Tibial nerve (tissue), 4 donors: ENCODE measurements at regions not wholly inside any gene's neighbourhood (a gene's known extent, or its start where the extent isn't known, plus 50 kb on each side); places are given as distances from the start of the nearest gene placed in this dataset.

Experiments used
- DNase-seq, 2 donors: peaks; one replicate each; pipeline ENCODE4 v3.0.0-alpha.2; 2019; ENCODE audit warnings: low spot score in 2 of 2
- H3K27ac ChIP-seq, 4 donors: fragments of 200-600 bp; sonication (generic) in 3 of 4; one replicate each; pipeline ENCODE4 v1.5.1; 2017 to 2019; ENCODE audit warnings: mild to moderate bottlenecking in 1 of 4
- H3K27me3 ChIP-seq, 2 donors: fragments of 200-600 bp; sonication (generic) in 1 of 2; one replicate each; pipeline versions ENCODE4 v1.5.1 to v1.6.0; 2017 to 2019
- H3K36me3 ChIP-seq, 3 donors: fragments of 200-600 bp; sonication (generic); one replicate each; pipeline ENCODE4 v1.5.1; 2018 to 2019
- H3K4me1 ChIP-seq, 4 donors: fragments of 200-600 bp; sonication (generic) in 3 of 4; one replicate each; pipeline ENCODE4 v1.5.1; 2017 to 2019
- H3K4me3 ChIP-seq, 4 donors: fragments of 200-600 bp; sonication (generic) in 3 of 4; one replicate each; pipeline ENCODE4 v1.5.1; 2017 to 2019; ENCODE audit warnings: mild to moderate bottlenecking in 1 of 4, moderate library complexity in 1 of 4
- H3K9me3 ChIP-seq, 4 donors: fragments of 200-600 bp; sonication (generic) in 3 of 4; one replicate each; pipeline ENCODE4 v1.5.1; 2017 to 2019
- EP300 ChIP-seq, 2 donors: sonication (generic); formaldehyde crosslinking; IDR thresholded peaks; one replicate each; pipeline ENCODE4 v1.6.1; 2017; ENCODE audit warnings: antibody characterized with exemption in 2 of 2, mild to moderate bottlenecking in 1 of 2
- POLR2A ChIP-seq, 2 donors: fragments of 450-650 bp; IDR thresholded peaks; one replicate each; pipeline ENCODE4 v1.6.1; 2017; ENCODE audit warnings: antibody characterized with exemption in 2 of 2, mild to moderate bottlenecking in 2 of 2, moderate library complexity in 2 of 2
- WGBS, 2 donors: methylation state at CpG; one replicate each; pipeline ENCODE4 v1.1.5; 2018; 5-methylcytosine and 5-hydroxymethylcytosine counted together
- TF ChIP-seq, protein P1 (sequence below), 5 experiments: fragments of 200-600 bp in 3 of 5; fragments of 450-650 bp in 2 of 5; sonication (generic) in 3 of 5; IDR thresholded peaks; one replicate each; pipeline ENCODE4 v1.5.1; 2016 to 2019; ENCODE audit warnings: antibody characterized with exemption in 5 of 5, mild to moderate bottlenecking in 3 of 5, moderate library complexity in 2 of 5

DNA sequence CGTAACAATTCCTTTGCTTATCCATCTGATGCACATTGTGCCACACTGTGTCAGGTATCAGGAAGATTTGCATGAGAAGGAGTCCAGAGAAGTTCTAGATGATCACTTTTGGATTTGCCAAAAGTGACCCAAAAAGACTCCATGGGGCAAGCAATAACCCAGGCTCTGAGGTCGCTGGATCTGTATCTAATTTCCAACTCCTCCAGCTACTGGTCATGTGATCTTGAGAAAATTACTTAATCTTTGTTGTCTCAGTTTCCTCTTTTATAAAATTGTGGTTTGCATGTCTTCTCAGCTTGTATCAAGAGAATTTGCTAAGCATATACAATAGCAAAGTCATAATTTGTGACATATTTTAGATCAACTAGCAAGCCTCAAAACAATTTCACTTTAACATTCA is 61.3 kb upstream of the ITGA4 start:
- Histone ChIP-seq H3K4me3 (no peak overlapping the region), H3K36me3 (no peaks in the 10 kb centered on the region), H3K27me3 (no peaks in the 10 kb centered on the region), H3K4me1 (peaks cover 0 to 6% (median 0%) of the 10 kb centered on the region in 4 donors), H3K9me3 (no peaks in the 10 kb centered on the region), H3K27ac (no peak overlapping the region)
- WGBS, 2 donors: 91 to 92% methylated on average over 2 of the region's 2 CpGs
- no peak for DNase-seq
- TF ChIP-seq, protein P1, sequence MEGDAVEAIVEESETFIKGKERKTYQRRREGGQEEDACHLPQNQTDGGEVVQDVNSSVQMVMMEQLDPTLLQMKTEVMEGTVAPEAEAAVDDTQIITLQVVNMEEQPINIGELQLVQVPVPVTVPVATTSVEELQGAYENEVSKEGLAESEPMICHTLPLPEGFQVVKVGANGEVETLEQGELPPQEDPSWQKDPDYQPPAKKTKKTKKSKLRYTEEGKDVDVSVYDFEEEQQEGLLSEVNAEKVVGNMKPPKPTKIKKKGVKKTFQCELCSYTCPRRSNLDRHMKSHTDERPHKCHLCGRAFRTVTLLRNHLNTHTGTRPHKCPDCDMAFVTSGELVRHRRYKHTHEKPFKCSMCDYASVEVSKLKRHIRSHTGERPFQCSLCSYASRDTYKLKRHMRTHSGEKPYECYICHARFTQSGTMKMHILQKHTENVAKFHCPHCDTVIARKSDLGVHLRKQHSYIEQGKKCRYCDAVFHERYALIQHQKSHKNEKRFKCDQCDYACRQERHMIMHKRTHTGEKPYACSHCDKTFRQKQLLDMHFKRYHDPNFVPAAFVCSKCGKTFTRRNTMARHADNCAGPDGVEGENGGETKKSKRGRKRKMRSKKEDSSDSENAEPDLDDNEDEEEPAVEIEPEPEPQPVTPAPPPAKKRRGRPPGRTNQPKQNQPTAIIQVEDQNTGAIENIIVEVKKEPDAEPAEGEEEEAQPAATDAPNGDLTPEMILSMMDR (IDR thresholded peaks at IDR 0.05): no peak
- TF ChIP-seq EP300 (IDR thresholded peaks at IDR 0.05) (no peak), POLR2A (IDR thresholded peaks at IDR 0.05) (no peak)

DNA sequence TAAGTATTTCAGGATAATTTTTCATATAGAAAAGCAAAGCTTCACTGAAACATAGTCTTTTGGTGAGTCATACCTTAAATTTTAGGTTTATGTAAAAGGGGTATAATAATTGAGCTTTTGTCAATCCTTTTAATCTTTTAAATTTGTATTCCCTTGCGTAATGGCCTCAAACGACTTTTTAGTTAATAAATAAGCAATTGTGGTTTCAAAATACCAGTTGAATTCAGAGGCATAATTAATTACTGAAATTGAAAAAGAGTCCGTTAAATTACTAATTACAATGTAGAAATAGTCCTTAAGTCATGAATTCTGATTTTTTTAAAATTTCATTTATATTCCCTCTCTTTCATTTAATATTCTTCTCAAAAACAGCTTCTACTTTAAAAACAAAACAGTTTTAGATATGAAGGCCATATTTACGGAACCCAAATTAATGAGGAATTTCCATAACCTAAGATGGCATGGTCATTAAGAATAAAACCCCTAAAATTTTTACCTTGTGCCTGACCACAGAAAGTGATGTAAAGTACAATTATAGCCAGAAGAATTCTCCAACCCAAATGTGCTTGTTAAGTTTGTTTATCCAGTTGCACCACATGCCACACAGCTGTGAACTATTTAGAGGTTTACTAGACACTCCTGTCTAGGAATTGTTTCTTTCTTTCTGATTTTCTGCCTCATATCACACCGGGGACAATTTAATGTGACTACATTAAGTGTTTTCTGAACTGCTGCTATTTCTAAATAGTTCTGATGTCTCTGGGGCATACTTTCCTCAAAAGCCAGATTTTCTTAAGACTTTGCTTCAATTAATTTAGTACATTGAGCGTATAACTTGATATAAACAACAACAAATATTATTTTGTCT is 60.7 kb upstream of the ITGA4 start:
- TF ChIP-seq, protein P1 (IDR thresholded peaks at IDR 0.05): no peak
- TF ChIP-seq EP300 (IDR thresholded peaks at IDR 0.05): no peak
- no peak for TF ChIP-seq POLR2A (IDR thresholded peaks at IDR 0.05)
- DNase-seq: no peak
- no peaks in the 10 kb centered on the region for H3K9me3 ChIP-seq
- no peaks in the 10 kb centered on the region for H3K36me3 ChIP-seq
- H3K27ac ChIP-seq: no peak overlapping the region
- no peaks in the 10 kb centered on the region for H3K27me3 ChIP-seq
- H3K4me3 ChIP-seq: no peak overlapping the region
- 67 to 71% methylated on average over 6 of the region's 6 CpGs for WGBS, 2 donors
- H3K4me1 ChIP-seq: peaks cover 0 to 6% (median 0%) of the 10 kb centered on the region in 4 donors

DNA sequence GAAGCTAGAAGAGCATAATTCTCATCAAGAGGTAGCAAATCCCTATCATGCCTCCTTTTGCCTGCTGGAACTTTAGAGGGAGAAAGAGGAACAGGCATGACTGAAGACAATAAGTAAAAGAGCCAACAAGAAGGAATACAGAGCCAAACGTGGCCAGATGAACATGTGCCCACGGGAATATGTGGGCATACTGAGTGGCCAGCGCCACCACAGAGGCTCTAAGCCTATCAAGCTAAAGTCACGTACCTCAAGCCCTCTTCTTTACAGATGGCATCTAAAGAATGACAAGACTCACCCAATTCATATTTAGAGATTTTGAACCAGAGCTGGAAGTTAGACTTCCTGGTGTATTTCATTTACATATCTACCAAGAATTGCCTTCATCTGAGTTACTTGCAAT is 59.9 kb upstream of the ITGA4 start:
- H3K36me3 ChIP-seq: no peaks in the 10 kb centered on the region
- TF ChIP-seq, protein P1 (IDR thresholded peaks at IDR 0.05): no peak
- TF ChIP-seq EP300 (IDR thresholded peaks at IDR 0.05) (no peak), POLR2A (IDR thresholded peaks at IDR 0.05) (no peak)
- H3K27ac ChIP-seq: no peak overlapping the region
- whole genome bisulfite sequencing, 2 donors: 88 to 90% methylated on average over 4 of the region's 4 CpGs
- no peaks in the 10 kb centered on the region for H3K9me3 ChIP-seq
- no peaks in the 10 kb centered on the region for H3K27me3 ChIP-seq
- H3K4me3 ChIP-seq: no peak overlapping the region
- no peak for DNase-seq
- peaks cover 0 to 6% (median 0%) of the 10 kb centered on the region in 4 donors for H3K4me1 ChIP-seq

DNA sequence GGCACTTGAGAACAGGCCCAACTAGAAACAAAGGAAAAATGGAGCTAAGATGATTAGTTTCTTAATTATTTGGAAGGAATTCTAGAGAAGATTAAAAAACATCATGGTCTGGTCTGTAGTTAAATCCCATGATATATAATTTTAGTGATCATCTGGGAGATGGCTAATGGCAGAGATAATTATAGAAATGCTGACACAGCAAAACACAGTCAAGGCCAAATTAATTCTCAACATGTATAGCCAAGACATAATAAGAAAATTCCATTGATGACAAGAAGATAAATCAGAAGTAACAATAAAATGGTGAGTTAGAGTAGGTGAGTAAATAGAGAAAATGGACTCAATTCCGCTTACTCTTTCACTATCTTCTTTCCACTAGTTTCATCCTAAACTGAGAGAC is 59.2 kb upstream of the ITGA4 start:
- Histone ChIP-seq H3K36me3 (no peaks in the 10 kb centered on the region), H3K9me3 (no peaks in the 10 kb centered on the region), H3K27me3 (no peaks in the 10 kb centered on the region), H3K27ac (no peak overlapping the region), H3K4me1 (peaks cover 0 to 6% (median 0%) of the 10 kb centered on the region in 4 donors), H3K4me3 (no peak overlapping the region)
- no peak for DNase-seq
- TF ChIP-seq EP300 (IDR thresholded peaks at IDR 0.05) (no peak), POLR2A (IDR thresholded peaks at IDR 0.05) (no peak)
- TF ChIP-seq, protein P1 (IDR thresholded peaks at IDR 0.05): no peak
- WGBS, 2 donors: 94 to 96% methylated on average over 1 of the region's 1 CpG

DNA sequence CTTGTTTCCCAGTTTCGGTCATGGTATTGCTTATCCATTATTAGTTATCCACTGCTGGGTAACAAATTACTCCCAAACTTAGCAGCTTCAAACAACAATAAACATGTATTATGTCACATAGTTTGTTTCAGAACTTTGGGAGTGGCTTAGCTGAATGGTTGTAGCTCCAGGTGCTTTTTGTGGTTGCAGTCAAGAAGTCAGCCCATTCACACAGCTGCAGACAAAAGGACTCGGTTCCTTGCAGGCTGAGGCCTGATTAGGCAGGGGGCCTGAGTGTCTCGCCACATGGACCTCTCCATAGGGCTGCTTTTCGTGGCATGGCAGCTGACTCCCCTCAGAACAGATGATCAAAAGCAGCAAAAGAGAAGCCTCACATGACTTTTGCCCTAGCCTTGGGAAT is 58.2 kb upstream of the ITGA4 start:
- no peak overlapping the region for H3K4me3 ChIP-seq
- no peaks in the 10 kb centered on the region for H3K4me1 ChIP-seq
- H3K27me3 ChIP-seq: no peaks in the 10 kb centered on the region
- no peak overlapping the region for H3K27ac ChIP-seq
- DNase-seq: no peak
- WGBS, 2 donors: 85 to 88% methylated on average over 4 of the region's 4 CpGs
- H3K36me3 ChIP-seq: no peaks in the 10 kb centered on the region
- TF ChIP-seq POLR2A (IDR thresholded peaks at IDR 0.05) (no peak), EP300 (IDR thresholded peaks at IDR 0.05) (no peak)
- TF ChIP-seq, protein P1 (IDR thresholded peaks at IDR 0.05): no peak
- no peaks in the 10 kb centered on the region for H3K9me3 ChIP-seq
